BJ (cell line): ENCODE measurements at regions not wholly inside any gene's neighbourhood (a gene's known extent, or its start where the extent isn't known, plus 50 kb on each side); places are given as distances from the start of the nearest gene placed in this dataset.
A peak's percentile ranks its signal among the peaks of the same experiment; 100 is the strongest.

ENCODE experiments used
- CTCF ChIA-PET: fragments of 350-600 bp; formaldehyde crosslinking; extraction: SDS; loops from one replicate; lab custom pipeline; 2021; ENCODE audit warnings: antibody characterized with exemption, inconsistent platforms; lab: Yijun Ruan, JAX
- POLR2A ChIA-PET: fragments of 300-600 bp; sonication (Branson Sonifier 250); formaldehyde crosslinking; extraction: SDS; loops from one replicate; lab custom pipeline; 2021; ENCODE audit warnings: antibody characterized with exemption; lab: Charles Lee
- DNase-seq: peaks from one replicate; pipeline ENCODE4 v3.0.0-alpha.2; 2011; ENCODE audit warnings: low read depth
- H3K27me3 ChIP-seq: 2 replicates; pipeline ENCODE4 v1.6.0; 2011; ENCODE audit warnings: low read length; ENCODE audit not compliant: control insufficient read depth, insufficient read depth
- H3K36me3 ChIP-seq: 2 replicates; pipeline ENCODE4 v1.5.1; 2011; ENCODE audit warnings: low read length; ENCODE audit not compliant: control insufficient read depth, insufficient read depth
- H3K4me3 ChIP-seq: 2 replicates; pipeline ENCODE4 v1.5.1; 2011; ENCODE audit warnings: low read depth, mild to moderate bottlenecking, control low read depth, low read length
- CTCF ChIP-seq: IDR thresholded peaks from 2 replicates; pipeline ENCODE4 v1.5.1; 2011; ENCODE audit warnings: low read depth, mild to moderate bottlenecking, control low read depth, inconsistent platforms, low read length, moderate library complexity; ENCODE audit not compliant: insufficient read depth

DNA sequence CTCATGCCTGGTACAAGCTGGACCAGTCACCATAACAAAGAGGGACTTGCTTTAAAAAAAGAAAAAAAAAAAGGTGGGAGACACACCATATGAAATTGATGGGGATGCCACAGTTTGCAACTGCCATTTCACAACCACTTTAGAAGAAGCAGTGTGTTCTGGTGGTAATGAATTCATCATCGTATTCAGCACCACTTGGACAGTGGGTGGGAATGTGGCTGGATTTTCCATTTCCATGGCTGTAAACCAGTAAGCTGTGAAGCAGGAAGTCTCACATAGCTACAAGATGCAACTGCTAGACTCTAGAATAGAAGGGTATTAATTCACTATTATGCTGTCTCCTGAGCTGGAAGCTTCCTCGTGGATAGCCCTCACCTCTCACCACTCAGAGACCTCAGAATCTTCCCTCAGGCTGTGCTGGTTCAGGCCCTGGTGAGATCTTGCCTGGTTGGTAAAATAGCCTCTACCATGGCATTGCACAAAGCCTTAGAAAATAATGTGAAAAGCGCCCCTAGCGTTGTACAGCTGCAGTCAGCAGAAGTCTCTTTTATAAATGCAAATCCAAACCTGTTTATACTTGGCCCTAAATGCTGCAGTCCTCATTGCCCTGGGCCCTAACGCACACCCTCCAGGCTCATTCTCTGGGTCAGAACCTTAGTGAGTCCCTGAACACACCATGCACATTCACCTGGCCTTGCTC is 150.7 kb downstream of the KCTD15 start:
- no peak for DNase-seq
- Histone ChIP-seq H3K36me3 (no peaks in the 10 kb centered on the region), H3K4me3 (no peak overlapping the region), H3K27me3 (no peaks in the 10 kb centered on the region)
- peak; percentile 18; the same call in 1 of the 2 replicates for TF ChIP-seq CTCF
- ChIA-PET CTCF (interaction anchor here (0.8 to 3.0 kb wide), 4 partner anchors 32 to 169 kb away, joined by 3 to 11 read pairs (median 8); no protein-coding TSS in a partner anchor), POLR2A (no interaction called here)

- no peaks in the 10 kb centered on the region for H3K36me3 ChIP-seq
- ChIA-PET CTCF (interaction anchor here (2.3 to 3.0 kb wide), 2 partner anchors 49 to 154 kb away, joined by 8 to 11 read pairs; no protein-coding TSS in a partner anchor), POLR2A (no interaction called here)
- no peak for TF ChIP-seq CTCF
- no peak for DNase-seq
- H3K4me3 ChIP-seq = no peak overlapping the region
- no peaks in the 10 kb centered on the region for H3K27me3 ChIP-seq
These were observed 152.1 kb downstream of the KCTD15 start for GRCh38 chr19:33948651-33949335.

DNA sequence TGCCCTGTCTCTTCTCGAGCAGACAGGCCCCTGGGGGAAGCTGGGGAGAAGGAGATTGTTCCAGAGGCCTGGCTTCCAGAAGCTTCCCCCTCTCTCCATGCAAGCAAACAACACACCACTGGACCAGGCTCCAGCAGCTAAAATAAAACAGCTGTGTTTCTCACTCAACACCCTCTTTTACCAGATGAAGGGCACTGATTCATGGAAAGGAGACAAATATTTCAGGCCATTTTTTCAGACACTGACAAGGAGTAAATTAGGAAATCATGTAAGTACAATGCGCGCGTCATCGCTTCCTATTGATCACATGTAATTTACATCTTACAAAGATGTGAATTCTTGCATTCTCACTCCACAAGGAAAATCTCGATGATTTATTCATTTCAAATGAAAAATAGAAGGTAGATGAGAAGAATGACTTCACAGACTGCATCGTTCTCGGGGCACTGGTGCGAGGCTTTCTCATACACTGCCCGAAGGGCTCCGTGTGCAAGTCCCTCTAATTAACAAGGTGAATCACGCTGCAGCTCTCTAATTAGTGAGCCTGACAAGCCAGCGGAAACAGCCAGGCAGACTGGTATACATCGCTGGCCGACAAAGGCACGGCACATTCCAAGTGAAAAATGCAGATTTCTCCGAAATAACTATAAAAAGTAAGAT is 153.6 kb downstream of the KCTD15 start:
- no peak for DNase-seq
- 0 out of 2 replicates have a peak, but pooled peaks cover 1% of the 10 kb centered on the region for H3K27me3 ChIP-seq
- POLR2A ChIA-PET = no interaction called here
- TF ChIP-seq CTCF = no peak
- CTCF ChIA-PET = interaction anchor here (0.9 to 1.3 kb wide), 3 partner anchors 69 to 172 kb away, joined by 3 read pairs; no protein-coding TSS in a partner anchor
- H3K4me3 ChIP-seq = no peak overlapping the region
- no peaks in the 10 kb centered on the region for H3K36me3 ChIP-seq

DNA sequence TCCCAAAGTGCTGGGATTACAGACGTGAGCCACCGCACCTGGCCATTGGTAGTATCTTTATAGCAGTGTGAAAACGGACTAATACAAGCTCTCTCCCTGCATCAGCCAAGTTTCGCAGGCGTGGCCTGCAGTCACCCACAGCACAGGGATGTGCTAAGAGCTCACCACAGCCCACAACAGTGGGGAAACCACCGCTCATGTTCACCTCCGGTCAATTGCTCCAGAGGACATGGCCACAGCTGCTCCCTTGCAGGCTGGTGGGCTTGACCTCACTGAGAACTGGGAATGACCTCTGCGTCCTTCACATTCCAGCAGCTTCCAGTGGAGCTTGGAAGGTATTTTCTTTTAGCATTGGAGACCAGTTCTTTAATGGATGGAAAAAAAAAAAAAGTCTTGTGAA is 156.4 kb downstream of the KCTD15 start:
- CTCF ChIA-PET = no interaction called here
- POLR2A ChIA-PET = no interaction called here
- DNase-seq = no peak

More for the DNA sequence above, 156.4 kb downstream of the KCTD15 start:
- H3K27me3 ChIP-seq = 0 out of 2 replicates have a peak, but pooled peaks cover 1% of the 10 kb centered on the region
- no peak for TF ChIP-seq CTCF
- no peak overlapping the region for H3K4me3 ChIP-seq
- H3K36me3 ChIP-seq = no peaks in the 10 kb centered on the region
